HG02642 (cell line): ENCODE measurements at regions not wholly inside any gene's neighbourhood (a gene's known extent, or its start where the extent isn't known, plus 50 kb on each side); places are given as distances from the start of the nearest gene placed in this dataset.

Experiments
- ATAC-seq: cut with Tn5 transposase; IDR thresholded peaks from one replicate; pipeline ENCODE4 v1.9.1; 2021; ENCODE audit warnings: mild to moderate bottlenecking; ENCODE audit not compliant: unreplicated experiment, poor library complexity

DNA sequence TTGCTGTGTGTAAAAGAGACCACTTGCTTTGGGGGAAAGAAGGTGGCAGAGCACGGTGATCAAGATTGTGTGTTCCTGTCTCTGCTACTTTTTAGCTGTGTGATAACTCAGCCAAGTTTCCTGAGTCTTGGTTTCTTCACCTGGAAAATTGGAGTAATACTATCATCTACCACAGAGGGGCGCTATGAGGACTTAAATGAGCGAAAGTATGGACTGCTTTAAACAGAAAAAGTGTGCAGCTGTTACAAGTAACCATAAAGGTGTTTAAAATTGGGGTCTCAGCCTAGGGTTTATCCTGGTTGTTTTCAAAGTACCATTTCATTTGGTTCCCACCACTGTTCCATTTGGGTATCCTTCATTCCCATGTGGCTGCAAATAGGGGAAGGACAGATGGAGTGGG lies 65.9 kb upstream of the WSCD2 start:
- no peak for ATAC-seq

DNA sequence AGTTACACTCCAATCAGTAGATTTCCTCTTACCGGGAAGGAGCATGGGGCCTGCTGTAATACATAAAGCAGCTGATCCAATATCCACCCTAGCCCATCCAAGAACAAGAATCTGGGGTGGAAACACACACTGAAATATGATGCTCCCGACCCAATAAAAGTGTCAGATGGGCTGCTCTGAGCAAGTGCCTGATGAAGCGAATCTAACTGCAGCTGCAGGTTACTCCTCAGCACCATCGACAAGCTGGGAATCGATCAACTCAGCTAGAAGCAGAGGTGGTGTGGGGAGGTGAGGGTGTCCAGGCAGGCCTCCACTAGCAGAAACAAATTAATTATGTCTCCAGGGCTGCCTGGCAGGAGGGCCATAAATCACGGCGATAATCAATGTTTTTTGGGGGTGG lies 64.0 kb upstream of the WSCD2 start:
- ATAC-seq = no peak

- no peak for ATAC-seq
Measured at GRCh38 chr12:108066583-108067577, 62.2 kb upstream of the WSCD2 start.

DNA sequence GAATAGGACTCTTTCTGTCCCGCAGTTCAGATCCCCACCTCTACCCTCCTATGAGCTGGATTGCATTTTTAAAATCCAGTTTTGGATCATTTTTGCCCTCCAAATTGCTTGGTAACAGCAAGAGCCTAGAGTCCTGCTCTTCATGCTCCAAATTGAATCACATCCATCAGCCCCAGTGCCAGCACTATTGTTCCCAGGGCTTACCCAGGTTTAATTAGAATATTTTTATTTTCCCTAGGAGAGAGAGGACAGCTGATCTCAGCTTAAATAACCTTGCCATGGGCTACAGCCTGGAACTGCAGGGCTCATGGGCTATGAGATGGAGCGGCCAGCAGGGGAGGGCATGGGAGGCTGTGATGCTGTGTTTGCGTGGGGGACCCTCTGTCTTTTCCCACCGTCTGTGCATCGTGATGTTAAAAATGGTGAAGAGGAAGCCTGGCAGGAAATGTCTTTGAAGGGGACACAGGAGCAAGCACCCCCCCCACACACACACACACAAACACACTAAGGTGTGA lies 59.4 kb upstream of the WSCD2 start:
- ATAC-seq = no peak

DNA sequence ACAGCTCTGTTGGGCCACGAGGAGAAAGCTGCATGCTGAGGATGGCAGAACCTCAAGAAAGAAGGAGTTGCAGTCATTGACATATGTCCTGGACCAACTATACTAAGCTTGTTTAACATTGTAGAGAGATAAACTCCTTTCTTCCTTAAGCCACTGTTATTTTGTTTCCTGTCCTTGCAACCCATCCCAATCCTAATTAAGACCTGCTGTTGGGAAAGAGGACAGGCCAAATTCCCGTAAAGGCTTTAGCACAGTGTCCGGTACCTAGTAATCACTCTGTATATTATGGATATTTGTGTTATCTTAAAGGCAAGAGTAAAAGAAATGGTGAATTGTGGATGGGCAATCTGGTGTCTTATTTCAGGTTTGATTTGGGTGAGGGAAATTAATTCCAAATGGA lies 53.5 kb upstream of the WSCD2 start:
- no peak for ATAC-seq

GRCh38 chr12:108076556-108076955 lies 52.5 kb upstream of the WSCD2 start:
- ATAC-seq = no peak

DNA sequence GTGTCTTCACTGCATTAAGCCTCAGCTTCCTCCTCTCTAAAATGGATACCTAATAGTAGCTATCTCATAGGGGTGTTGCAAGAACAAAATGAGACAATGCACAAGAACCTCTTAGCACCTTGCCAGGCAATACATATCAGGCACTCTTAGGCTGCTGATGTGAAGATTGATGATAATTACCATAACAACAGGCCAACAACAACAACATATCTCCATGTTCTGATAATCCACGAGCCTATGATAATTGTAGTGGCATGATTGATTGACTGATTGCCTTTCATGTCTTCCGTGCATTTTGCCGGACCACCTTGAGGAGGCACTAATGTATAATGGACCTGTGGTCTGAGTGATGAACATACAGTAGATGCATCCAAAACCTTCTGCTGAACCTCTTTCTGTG lies 50.7 kb upstream of the WSCD2 start:
- no peak for ATAC-seq
